ENCODE measurements at regions not wholly inside any gene's neighbourhood (a gene's known extent, or its start where the extent isn't known, plus 50 kb on each side); places are given as distances from the start of the nearest gene placed in this dataset.

GRCh38 chr2:181203916-181204315 lies 223.5 kb downstream of the UBE2E3 start:
- H3K27me3 ChIP-seq (ENCODE audit: control insufficient read depth, insufficient read depth, low read length), result no peaks in the 10 kb centered on the region
- no peak overlapping the region for H3K4me3 ChIP-seq (ENCODE audit: low read depth, low read length)
- H3K36me3 ChIP-seq (ENCODE audit: control insufficient read depth, insufficient read depth, low read length), result no peaks in the 10 kb centered on the region
- DNase-seq (ENCODE audit: low read depth), result no peak
- TF ChIP-seq, protein P1, sequence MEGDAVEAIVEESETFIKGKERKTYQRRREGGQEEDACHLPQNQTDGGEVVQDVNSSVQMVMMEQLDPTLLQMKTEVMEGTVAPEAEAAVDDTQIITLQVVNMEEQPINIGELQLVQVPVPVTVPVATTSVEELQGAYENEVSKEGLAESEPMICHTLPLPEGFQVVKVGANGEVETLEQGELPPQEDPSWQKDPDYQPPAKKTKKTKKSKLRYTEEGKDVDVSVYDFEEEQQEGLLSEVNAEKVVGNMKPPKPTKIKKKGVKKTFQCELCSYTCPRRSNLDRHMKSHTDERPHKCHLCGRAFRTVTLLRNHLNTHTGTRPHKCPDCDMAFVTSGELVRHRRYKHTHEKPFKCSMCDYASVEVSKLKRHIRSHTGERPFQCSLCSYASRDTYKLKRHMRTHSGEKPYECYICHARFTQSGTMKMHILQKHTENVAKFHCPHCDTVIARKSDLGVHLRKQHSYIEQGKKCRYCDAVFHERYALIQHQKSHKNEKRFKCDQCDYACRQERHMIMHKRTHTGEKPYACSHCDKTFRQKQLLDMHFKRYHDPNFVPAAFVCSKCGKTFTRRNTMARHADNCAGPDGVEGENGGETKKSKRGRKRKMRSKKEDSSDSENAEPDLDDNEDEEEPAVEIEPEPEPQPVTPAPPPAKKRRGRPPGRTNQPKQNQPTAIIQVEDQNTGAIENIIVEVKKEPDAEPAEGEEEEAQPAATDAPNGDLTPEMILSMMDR (IDR thresholded peaks at IDR 0.05; ENCODE audit: insufficient read depth, low read length, poor library complexity, severe bottlenecking), result no peak

GRCh38 chr2:181218401-181218821 lies 238.0 kb downstream of the UBE2E3 start:
- TF ChIP-seq, protein P1 (IDR thresholded peaks at IDR 0.05; ENCODE audit: insufficient read depth, low read length, poor library complexity, severe bottlenecking), result no peak
- H3K4me3 ChIP-seq (ENCODE audit: low read depth, low read length), result no peak overlapping the region
- H3K36me3 ChIP-seq (ENCODE audit: control insufficient read depth, insufficient read depth, low read length), result no peaks in the 10 kb centered on the region
- no peaks in the 10 kb centered on the region for H3K27me3 ChIP-seq (ENCODE audit: control insufficient read depth, insufficient read depth, low read length)
- no peak for DNase-seq (ENCODE audit: low read depth)

DNA sequence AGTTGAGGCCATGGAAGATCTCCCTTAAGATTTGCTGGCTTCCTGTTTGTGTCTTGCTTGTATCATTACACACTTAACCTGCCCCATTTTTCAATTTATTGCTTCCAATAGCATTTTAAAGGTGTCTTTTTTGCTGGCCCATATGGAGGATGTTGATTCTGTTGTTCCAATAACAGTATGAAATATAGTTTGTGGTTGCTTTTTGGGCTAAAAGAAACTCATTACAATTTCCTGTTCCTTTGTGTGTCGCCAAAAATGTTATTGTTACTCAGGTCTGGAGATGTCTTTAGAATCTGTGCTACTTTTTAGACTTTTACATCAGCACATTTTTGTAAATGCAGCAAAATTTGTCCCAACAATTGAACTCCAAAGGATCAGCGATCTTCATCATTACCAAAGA lies 234.0 kb upstream of the ITGA4 start:
- TF ChIP-seq, protein P1 (IDR thresholded peaks at IDR 0.05; ENCODE audit: insufficient read depth, low read length, poor library complexity, severe bottlenecking), result no peak
- H3K27me3 ChIP-seq (ENCODE audit: control insufficient read depth, insufficient read depth, low read length), result no peaks in the 10 kb centered on the region
- no peaks in the 10 kb centered on the region for H3K36me3 ChIP-seq (ENCODE audit: control insufficient read depth, insufficient read depth, low read length)
- DNase-seq (ENCODE audit: low read depth), result no peak
- H3K4me3 ChIP-seq (ENCODE audit: low read depth, low read length), result no peak overlapping the region

DNA sequence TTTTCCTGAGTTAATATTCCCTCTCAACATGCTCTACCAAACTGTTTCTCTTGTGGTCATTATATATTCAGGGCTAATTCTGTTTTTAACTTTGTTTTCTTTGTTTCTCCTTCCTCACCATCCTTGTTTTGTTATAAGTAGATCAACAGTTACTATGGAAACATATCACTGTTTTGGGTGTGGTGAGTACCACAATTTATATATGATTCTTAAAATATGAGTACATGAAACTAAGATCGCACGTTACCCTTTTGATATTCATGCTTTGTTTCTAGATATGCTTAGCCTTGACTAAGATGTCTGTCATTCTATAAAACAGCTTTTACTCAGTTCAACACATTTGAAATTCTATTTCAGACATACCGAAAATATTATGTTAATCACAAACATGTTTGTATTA lies 232.3 kb upstream of the ITGA4 start:
- no peak for DNase-seq (ENCODE audit: low read depth)
- no peak overlapping the region for H3K4me3 ChIP-seq (ENCODE audit: low read depth, low read length)
- TF ChIP-seq, protein P1 (IDR thresholded peaks at IDR 0.05; ENCODE audit: insufficient read depth, low read length, poor library complexity, severe bottlenecking), result no peak

DNA sequence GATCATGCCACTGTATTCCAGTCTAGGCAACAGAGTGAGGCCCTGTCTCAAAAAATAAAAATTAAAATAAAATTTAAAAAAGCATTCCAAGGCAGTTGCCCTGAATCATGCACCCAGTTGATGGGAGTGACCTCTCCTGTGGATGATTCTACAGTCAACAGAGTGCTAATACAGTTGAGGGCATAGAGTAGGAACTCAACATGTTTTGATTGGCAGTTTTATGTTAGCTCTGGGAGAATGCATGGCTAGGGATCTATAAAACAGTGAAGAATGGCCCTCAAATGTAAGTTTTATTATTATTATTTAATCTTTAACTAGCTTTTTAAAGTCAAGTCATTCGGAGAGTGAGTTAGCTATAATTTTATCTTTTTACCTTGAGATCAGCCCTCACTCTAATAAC lies 228.5 kb upstream of the ITGA4 start:
- no peak overlapping the region for H3K4me3 ChIP-seq (ENCODE audit: low read depth, low read length)
- no peak for DNase-seq (ENCODE audit: low read depth)
- no peaks in the 10 kb centered on the region for H3K27me3 ChIP-seq (ENCODE audit: control insufficient read depth, insufficient read depth, low read length)
- H3K36me3 ChIP-seq (ENCODE audit: control insufficient read depth, insufficient read depth, low read length), result no peaks in the 10 kb centered on the region
- TF ChIP-seq, protein P1 (IDR thresholded peaks at IDR 0.05; ENCODE audit: insufficient read depth, low read length, poor library complexity, severe bottlenecking), result no peak

More for the DNA sequence above, 232.3 kb upstream of the ITGA4 start:
- Histone ChIP-seq H3K36me3 (ENCODE audit: control insufficient read depth, insufficient read depth, low read length) (no peaks in the 10 kb centered on the region), H3K27me3 (ENCODE audit: control insufficient read depth, insufficient read depth, low read length) (no peaks in the 10 kb centered on the region)

GRCh38 chr2:181231151-181231550 lies 226.0 kb upstream of the ITGA4 start:
- Histone ChIP-seq H3K4me3 (ENCODE audit: low read depth, low read length) (no peak overlapping the region), H3K36me3 (ENCODE audit: control insufficient read depth, insufficient read depth, low read length) (no peaks in the 10 kb centered on the region), H3K27me3 (ENCODE audit: control insufficient read depth, insufficient read depth, low read length) (no peaks in the 10 kb centered on the region)
- TF ChIP-seq, protein P1 (IDR thresholded peaks at IDR 0.05; ENCODE audit: insufficient read depth, low read length, poor library complexity, severe bottlenecking), result no peak
- no peak for DNase-seq (ENCODE audit: low read depth)
